ENCODE measurements at regions not wholly inside any gene's neighbourhood (a gene's known extent, or its start where the extent isn't known, plus 50 kb on each side); places are given as distances from the start of the nearest gene placed in this dataset.

DNA sequence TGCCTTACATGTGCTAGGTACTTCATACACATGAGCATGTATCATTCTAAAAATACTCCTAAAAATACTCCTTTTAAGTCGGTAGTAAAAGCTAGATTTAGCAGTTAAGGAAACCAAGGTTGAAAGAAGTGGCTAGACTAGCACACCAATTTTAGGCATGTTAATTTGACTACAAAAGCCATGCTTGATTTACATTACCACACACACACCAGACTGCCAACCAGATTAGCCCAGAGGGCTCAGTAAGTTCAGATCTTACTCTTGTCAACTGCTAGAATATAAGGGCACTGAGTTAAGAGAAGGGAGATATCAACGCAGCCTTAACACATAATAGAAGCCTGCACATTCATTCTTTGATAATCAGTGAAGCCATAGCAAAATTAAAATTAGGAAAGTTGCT lies 117.9 kb downstream of the MID1IP1 start:
- no peak for DNase-seq (ENCODE audit: low read depth in 2 of 2)
- no peak overlapping the region for H3K4me3 ChIP-seq (replicated peaks in 1 of 2; ENCODE audit: low read depth in 2 of 2, low read length in 2 of 2)
- TF ChIP-seq, protein P1, sequence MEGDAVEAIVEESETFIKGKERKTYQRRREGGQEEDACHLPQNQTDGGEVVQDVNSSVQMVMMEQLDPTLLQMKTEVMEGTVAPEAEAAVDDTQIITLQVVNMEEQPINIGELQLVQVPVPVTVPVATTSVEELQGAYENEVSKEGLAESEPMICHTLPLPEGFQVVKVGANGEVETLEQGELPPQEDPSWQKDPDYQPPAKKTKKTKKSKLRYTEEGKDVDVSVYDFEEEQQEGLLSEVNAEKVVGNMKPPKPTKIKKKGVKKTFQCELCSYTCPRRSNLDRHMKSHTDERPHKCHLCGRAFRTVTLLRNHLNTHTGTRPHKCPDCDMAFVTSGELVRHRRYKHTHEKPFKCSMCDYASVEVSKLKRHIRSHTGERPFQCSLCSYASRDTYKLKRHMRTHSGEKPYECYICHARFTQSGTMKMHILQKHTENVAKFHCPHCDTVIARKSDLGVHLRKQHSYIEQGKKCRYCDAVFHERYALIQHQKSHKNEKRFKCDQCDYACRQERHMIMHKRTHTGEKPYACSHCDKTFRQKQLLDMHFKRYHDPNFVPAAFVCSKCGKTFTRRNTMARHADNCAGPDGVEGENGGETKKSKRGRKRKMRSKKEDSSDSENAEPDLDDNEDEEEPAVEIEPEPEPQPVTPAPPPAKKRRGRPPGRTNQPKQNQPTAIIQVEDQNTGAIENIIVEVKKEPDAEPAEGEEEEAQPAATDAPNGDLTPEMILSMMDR (IDR thresholded peaks at IDR 0.05; ENCODE audit: low read depth, low read length) = no peak

DNA sequence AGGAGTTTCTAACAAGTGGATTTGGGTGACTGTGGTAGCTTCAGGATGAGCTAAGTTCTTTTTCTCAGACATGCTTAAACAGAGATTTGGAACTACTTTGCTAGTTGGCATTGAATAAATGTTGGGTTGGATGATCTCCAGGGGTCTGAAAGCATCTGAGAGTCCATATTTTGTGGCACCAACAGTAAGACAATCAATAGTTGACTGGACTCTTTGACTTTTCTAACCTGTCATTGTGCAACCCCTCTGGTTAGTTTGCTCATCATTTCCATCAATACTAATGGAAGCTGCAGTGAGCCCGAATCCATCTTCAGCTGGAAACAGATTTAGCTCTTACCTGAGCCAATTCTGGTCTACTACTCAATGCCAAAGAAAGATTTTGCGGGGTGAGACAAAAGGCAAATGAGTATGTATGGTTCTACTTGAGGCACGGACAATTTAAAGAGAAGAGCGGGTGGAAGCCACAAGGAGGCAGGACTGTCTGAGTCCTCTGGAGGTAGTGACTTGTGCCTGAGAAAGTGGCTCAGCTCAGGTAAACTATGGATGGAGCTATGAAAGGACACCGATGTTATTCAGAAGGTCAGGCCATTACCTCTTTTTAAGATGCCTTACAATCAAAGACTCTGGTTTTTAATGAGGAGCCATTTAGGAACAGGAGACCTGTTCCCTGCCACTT lies 118.7 kb downstream of the MID1IP1 start:
- H3K4me3 ChIP-seq (replicated peaks in 1 of 2; ENCODE audit: low read depth in 2 of 2, low read length in 2 of 2) = no peak overlapping the region
- no peak for DNase-seq (ENCODE audit: low read depth in 2 of 2)
- TF ChIP-seq, protein P1 (IDR thresholded peaks at IDR 0.05; ENCODE audit: low read depth, low read length) = no peak

DNA sequence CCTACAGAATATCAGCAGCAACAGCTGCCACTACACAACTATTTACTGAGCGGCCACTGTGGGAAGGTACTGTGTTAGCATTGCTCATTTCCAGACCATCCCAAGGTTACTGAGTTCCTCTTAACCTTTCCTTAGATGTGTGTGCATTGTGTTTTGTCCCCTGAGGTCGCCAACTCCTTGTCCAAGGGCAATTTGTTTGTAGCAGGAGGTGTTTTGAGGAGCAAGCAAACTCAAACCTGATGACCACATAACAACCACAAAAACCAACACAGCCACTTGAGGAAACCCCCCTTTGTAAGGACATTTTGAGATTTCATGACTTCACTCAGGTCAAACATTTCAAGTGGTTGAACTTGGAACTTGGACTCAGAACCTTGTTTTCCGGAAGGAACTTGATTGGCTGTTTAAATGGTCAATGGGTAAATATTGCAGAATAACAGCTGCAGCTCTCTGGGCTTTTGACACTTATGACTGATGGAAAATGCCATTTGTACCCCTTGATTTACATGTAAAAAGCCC lies 122.3 kb downstream of the MID1IP1 start:
- no peak for DNase-seq (ENCODE audit: low read depth in 2 of 2)
- TF ChIP-seq, protein P1 (IDR thresholded peaks at IDR 0.05; ENCODE audit: low read depth, low read length) = no peak
- H3K4me3 ChIP-seq (replicated peaks in 1 of 2; ENCODE audit: low read depth in 2 of 2, low read length in 2 of 2) = no peak overlapping the region

DNA sequence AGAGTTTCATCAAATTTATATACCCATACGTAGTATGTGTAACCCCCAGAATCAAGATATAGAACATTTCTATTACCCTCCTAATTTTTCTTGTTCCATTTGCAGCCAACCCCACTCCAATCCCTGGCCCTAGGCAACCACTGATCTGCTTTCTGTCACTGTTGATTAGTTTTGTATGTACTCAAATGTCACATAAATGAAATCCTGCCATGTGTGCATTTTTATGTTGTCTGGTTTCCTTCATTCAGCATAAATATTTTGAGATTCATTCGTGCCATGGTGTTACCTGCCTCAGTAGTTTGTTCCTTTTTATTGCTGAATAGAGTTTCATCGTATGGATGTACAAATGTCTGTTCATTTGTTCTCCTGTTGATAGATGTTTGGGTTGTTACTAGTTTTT lies 126.3 kb downstream of the MID1IP1 start:
- DNase-seq (ENCODE audit: low read depth in 2 of 2) = no peak
- no peak overlapping the region for H3K4me3 ChIP-seq (replicated peaks in 1 of 2; ENCODE audit: low read depth in 2 of 2, low read length in 2 of 2)
- TF ChIP-seq, protein P1 (IDR thresholded peaks at IDR 0.05; ENCODE audit: low read depth, low read length) = no peak

DNA sequence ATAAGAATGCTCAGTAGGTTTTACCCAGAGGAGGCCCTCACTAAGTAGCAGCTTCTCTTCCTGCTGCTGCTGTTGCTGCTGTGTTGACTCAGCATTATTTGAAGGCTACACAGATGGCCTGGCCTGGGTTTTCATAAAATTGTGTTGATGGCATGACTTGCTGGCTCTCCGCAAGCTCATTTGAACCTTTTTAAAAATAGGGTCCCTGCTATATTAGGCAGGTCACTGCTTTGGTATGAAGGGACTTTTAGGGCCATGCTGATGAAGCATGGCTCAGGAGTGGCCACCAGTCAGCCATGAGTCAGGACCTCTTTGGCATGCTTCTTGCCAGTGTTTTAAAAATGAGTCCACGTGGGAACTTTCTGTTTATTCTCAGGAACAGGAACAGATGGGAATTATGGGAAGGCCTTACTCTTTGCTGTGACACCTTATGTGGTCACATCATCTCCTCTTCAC lies 128.7 kb downstream of the MID1IP1 start:
- TF ChIP-seq, protein P1 (IDR thresholded peaks at IDR 0.05; ENCODE audit: low read depth, low read length) = no peak
- DNase-seq (ENCODE audit: low read depth in 2 of 2) = peak; percentile 16 to 81
- H3K4me3 ChIP-seq (replicated peaks in 1 of 2; ENCODE audit: low read depth in 2 of 2, low read length in 2 of 2) = no peak overlapping the region

DNA sequence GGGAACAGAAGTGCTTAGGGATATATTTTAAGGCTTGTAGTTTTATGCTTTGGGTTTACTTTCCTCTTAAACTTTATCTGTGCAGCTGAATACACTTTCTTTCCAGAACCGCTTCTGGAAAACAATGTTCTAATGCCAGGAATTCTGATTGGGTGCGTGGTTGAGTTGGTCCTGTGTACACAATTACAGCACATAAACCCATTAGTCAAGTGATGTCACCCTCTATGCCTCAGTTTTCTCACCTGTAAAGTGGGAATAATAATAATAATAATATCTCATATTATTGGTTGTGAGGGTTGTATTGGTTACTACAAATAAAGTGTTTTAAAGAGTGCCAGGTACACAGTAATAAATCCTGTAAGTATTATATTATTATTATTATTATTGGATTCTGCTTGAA lies 129.2 kb downstream of the MID1IP1 start:
- no peak overlapping the region for H3K4me3 ChIP-seq (replicated peaks in 1 of 2; ENCODE audit: low read depth in 2 of 2, low read length in 2 of 2)
- TF ChIP-seq, protein P1 (IDR thresholded peaks at IDR 0.05; ENCODE audit: low read depth, low read length) = no peak
- no peak for DNase-seq (ENCODE audit: low read depth in 2 of 2)

All from cardiac fibroblast (primary cell).